ENCODE measurements at regions not wholly inside any gene's neighbourhood (a gene's known extent, or its start where the extent isn't known, plus 50 kb on each side); places are given as distances from the start of the nearest gene placed in this dataset.
A peak's percentile ranks its signal among the peaks of the same experiment; 100 is the strongest.

DNA sequence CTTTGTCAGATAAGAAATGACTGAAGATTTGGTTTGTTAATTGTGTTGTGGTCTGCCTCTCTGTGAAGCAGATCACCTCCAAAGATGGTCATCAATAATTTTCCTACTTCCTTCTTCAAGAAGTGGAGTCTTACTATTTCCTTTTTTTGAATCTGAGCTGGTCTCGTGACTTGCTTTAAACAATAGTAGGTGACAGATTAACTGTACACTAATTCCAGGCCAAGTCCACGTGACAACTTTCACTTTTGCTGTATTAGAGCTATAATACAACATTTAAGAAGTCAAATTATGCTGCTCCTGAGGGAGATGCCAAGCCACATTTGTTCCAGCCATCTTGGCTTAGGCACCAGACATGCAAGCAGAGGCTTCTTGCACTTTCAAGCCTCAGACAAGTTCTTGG lies 393.8 kb upstream of the GRID2 start (continued):
- TF ChIP-seq GABPA (IDR thresholded peaks at IDR 0.05; ENCODE audit: low read depth), result no peak
- TF ChIP-seq, protein P1, sequence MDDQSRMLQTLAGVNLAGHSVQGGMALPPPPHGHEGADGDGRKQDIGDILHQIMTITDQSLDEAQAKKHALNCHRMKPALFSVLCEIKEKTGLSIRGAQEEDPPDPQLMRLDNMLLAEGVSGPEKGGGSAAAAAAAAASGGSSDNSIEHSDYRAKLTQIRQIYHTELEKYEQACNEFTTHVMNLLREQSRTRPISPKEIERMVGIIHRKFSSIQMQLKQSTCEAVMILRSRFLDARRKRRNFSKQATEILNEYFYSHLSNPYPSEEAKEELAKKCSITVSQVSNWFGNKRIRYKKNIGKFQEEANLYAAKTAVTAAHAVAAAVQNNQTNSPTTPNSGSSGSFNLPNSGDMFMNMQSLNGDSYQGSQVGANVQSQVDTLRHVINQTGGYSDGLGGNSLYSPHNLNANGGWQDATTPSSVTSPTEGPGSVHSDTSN (IDR thresholded peaks at IDR 0.05), result no peak
- no peak for TF ChIP-seq TAF1 (IDR thresholded peaks at IDR 0.05; ENCODE audit: borderline replicate concordance, low read depth, low read length)
- no peak for TF ChIP-seq FOXM1 (IDR thresholded peaks at IDR 0.05; ENCODE audit: low read depth)
- no peak for TF ChIP-seq TCF12 (IDR thresholded peaks at IDR 0.05)
- TF ChIP-seq SMC3 (IDR thresholded peaks at IDR 0.05; ENCODE audit: low read depth, low read length), result no peak
- TF ChIP-seq NRF1 (IDR thresholded peaks at IDR 0.05; ENCODE audit: low read depth, low read length), result no peak
- TF ChIP-seq ELF1 (IDR thresholded peaks at IDR 0.05), result no peak

DNA sequence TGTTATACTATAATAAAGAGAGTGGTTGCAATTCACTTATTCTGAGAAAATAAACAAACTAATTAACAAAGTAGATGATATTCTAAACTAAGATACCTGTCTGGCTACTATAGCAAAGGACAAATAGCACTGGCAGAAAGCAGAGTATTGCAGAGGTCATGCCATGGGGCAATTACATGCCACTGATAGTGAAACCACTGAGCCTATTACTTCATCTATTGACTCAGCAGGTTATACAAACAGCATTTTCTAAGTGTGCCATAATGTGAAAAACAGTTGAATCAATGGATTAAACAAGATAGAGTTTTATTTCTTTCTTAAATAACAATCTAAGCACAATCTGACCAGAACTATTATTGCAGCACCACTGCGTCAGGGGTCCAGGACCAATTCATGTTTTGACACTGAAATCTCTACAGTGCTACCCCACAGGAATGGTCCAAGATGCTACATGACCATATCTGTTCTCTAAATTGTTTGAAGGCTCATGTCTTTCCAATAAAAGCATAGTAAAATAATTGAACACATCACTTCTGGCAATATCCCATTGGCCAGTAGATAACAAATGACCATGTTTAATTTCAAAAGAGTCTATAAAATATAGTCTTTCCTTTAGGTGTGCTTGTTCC lies 389.5 kb upstream of the GRID2 start:
- ChIA-PET POLR2A (no interaction called here), CTCF (no interaction called here)
- Histone ChIP-seq H3K36me3 (replicated peaks in 1 of 2; ENCODE audit: control insufficient read depth in 1 of 2, insufficient read depth in 2 of 2, low read length in 1 of 2) (no peaks in the 10 kb centered on the region), H3K4me3 (ENCODE audit: low read depth in 2 of 2, low read length in 1 of 2) (no peak overlapping the region), H3K9ac (no peak overlapping the region), H3K27ac (ENCODE audit: low read depth in 2 of 2, low read length in 1 of 2) (no peak overlapping the region), H3F3A (replicated peaks; ENCODE audit: insufficient read depth) (no peaks in the 10 kb centered on the region), H3K9me2 (no peaks in the 10 kb centered on the region), H3K4me2 (no peak overlapping the region), H3K4me1 (ENCODE audit: control insufficient read depth in 1 of 2, insufficient read depth in 2 of 2, low read depth in 1 of 2, low read length in 1 of 2) (no peaks in the 10 kb centered on the region; a peak in 1 of 4 replicates), H4K20me1 (ENCODE audit: insufficient read depth) (no peaks in the 10 kb centered on the region), H3K79me2 (ENCODE audit: insufficient read depth) (no peaks in the 10 kb centered on the region), H3K27me3 (ENCODE audit: insufficient read depth) (no peaks in the 10 kb centered on the region), H3K9me3 (no peaks in the 10 kb centered on the region), H2AFZ (ENCODE audit: low read depth) (no peak overlapping the region)
- 81% methylated on average over 1 of the region's 1 CpG for WGBS (ENCODE audit: low lambda C conversion rate)
- TF ChIP-seq NRF1 (IDR thresholded peaks at IDR 0.05; ENCODE audit: low read depth, low read length) (no peak), CHD2 (IDR thresholded peaks at IDR 0.05; ENCODE audit: low read length, partially characterized antibody) (no peak), EZH2phosphoT487 (IDR thresholded peaks at IDR 0.05; ENCODE audit: borderline replicate concordance, low read depth) (no peak), SMC3 (IDR thresholded peaks at IDR 0.05; ENCODE audit: low read depth, low read length) (no peak), JUND (IDR thresholded peaks at IDR 0.05) (no peak), SIN3A (IDR thresholded peaks at IDR 0.05; ENCODE audit: borderline replicate concordance, low read depth, low read length) (no peak)
- TF ChIP-seq, protein P2, sequence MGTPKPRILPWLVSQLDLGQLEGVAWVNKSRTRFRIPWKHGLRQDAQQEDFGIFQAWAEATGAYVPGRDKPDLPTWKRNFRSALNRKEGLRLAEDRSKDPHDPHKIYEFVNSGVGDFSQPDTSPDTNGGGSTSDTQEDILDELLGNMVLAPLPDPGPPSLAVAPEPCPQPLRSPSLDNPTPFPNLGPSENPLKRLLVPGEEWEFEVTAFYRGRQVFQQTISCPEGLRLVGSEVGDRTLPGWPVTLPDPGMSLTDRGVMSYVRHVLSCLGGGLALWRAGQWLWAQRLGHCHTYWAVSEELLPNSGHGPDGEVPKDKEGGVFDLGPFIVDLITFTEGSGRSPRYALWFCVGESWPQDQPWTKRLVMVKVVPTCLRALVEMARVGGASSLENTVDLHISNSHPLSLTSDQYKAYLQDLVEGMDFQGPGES (IDR thresholded peaks at IDR 0.05; ENCODE audit: low read depth, low read length), result no peak
- DNase-seq, result no peak

DNA sequence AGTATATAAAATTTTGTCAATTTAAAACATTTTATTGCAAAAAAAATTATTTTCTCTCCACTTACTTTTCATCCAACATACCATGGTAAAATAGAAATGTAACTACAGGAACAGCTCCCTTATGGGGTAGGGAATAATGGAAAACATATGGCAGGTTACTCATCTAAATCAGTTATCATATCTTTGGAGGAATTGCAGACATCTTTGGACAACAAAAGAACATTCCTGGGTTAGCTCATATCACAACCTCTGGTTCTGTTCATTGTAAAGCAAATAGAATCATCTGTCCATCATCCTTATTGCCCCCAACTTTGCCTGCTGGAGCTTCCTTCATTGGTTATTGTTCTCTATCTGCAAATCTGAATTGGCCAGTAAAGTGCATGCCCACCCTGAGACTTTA lies 387.5 kb upstream of the GRID2 start:
- CTCF ChIA-PET, result interaction anchor here (1.0 kb wide), 1 partner anchor 50 kb away, joined by 3 read pairs; no protein-coding TSS in a partner anchor
- H3K9me3 ChIP-seq, result no peaks in the 10 kb centered on the region
- H3K27me3 ChIP-seq (ENCODE audit: insufficient read depth), result no peaks in the 10 kb centered on the region
- TF ChIP-seq, protein P3, sequence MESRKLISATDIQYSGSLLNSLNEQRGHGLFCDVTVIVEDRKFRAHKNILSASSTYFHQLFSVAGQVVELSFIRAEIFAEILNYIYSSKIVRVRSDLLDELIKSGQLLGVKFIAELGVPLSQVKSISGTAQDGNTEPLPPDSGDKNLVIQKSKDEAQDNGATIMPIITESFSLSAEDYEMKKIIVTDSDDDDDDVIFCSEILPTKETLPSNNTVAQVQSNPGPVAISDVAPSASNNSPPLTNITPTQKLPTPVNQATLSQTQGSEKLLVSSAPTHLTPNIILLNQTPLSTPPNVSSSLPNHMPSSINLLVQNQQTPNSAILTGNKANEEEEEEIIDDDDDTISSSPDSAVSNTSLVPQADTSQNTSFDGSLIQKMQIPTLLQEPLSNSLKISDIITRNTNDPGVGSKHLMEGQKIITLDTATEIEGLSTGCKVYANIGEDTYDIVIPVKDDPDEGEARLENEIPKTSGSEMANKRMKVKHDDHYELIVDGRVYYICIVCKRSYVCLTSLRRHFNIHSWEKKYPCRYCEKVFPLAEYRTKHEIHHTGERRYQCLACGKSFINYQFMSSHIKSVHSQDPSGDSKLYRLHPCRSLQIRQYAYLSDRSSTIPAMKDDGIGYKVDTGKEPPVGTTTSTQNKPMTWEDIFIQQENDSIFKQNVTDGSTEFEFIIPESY (IDR thresholded peaks at IDR 0.05; ENCODE audit: borderline replicate concordance, low read depth), result no peak
- TF ChIP-seq RXRA (IDR thresholded peaks at IDR 0.05; ENCODE audit: borderline replicate concordance, low read depth), result 0 out of 2 replicates have a peak, but pooled peaks have one; percentile 10
- no peak for TF ChIP-seq RCOR1 (IDR thresholded peaks at IDR 0.05; ENCODE audit: low read length)
- no peak for TF ChIP-seq FOSL2 (IDR thresholded peaks at IDR 0.05; ENCODE audit: borderline replicate concordance, low read depth)
- TF ChIP-seq RFX5 (IDR thresholded peaks at IDR 0.05; ENCODE audit: low read length), result no peak
- TF ChIP-seq, protein P4, sequence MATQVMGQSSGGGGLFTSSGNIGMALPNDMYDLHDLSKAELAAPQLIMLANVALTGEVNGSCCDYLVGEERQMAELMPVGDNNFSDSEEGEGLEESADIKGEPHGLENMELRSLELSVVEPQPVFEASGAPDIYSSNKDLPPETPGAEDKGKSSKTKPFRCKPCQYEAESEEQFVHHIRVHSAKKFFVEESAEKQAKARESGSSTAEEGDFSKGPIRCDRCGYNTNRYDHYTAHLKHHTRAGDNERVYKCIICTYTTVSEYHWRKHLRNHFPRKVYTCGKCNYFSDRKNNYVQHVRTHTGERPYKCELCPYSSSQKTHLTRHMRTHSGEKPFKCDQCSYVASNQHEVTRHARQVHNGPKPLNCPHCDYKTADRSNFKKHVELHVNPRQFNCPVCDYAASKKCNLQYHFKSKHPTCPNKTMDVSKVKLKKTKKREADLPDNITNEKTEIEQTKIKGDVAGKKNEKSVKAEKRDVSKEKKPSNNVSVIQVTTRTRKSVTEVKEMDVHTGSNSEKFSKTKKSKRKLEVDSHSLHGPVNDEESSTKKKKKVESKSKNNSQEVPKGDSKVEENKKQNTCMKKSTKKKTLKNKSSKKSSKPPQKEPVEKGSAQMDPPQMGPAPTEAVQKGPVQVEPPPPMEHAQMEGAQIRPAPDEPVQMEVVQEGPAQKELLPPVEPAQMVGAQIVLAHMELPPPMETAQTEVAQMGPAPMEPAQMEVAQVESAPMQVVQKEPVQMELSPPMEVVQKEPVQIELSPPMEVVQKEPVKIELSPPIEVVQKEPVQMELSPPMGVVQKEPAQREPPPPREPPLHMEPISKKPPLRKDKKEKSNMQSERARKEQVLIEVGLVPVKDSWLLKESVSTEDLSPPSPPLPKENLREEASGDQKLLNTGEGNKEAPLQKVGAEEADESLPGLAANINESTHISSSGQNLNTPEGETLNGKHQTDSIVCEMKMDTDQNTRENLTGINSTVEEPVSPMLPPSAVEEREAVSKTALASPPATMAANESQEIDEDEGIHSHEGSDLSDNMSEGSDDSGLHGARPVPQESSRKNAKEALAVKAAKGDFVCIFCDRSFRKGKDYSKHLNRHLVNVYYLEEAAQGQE (IDR thresholded peaks at IDR 0.05; ENCODE audit: low read depth, low read length), result no peak
- TF ChIP-seq, protein P5, sequence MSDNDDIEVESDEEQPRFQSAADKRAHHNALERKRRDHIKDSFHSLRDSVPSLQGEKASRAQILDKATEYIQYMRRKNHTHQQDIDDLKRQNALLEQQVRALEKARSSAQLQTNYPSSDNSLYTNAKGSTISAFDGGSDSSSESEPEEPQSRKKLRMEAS (IDR thresholded peaks at IDR 0.05; ENCODE audit: low read depth), result no peak

More for the DNA sequence above, 387.5 kb upstream of the GRID2 start:
- H3K4me2 ChIP-seq, result no peak overlapping the region
- H3K27ac ChIP-seq (ENCODE audit: low read depth in 2 of 2, low read length in 1 of 2), result no peak overlapping the region
- H3K4me1 ChIP-seq (ENCODE audit: control insufficient read depth in 1 of 2, insufficient read depth in 2 of 2, low read depth in 1 of 2, low read length in 1 of 2), result no peaks in the 10 kb centered on the region; a peak in 1 of 4 replicates
- DNase-seq, result no peak
- no peaks in the 10 kb centered on the region for H3K9me2 ChIP-seq
- no peaks in the 10 kb centered on the region for H3F3A ChIP-seq (replicated peaks; ENCODE audit: insufficient read depth)
- H4K20me1 ChIP-seq (ENCODE audit: insufficient read depth), result no peaks in the 10 kb centered on the region
- POLR2A ChIA-PET, result no interaction called here
- H3K9ac ChIP-seq, result no peak overlapping the region
- no peak overlapping the region for H2AFZ ChIP-seq (ENCODE audit: low read depth)
- no peaks in the 10 kb centered on the region for H3K36me3 ChIP-seq (replicated peaks in 1 of 2; ENCODE audit: control insufficient read depth in 1 of 2, insufficient read depth in 2 of 2, low read length in 1 of 2)
- no peaks in the 10 kb centered on the region for H3K79me2 ChIP-seq (ENCODE audit: insufficient read depth)
- H3K4me3 ChIP-seq (ENCODE audit: low read depth in 2 of 2, low read length in 1 of 2), result no peak overlapping the region

Data from SK-N-SH (cell line).